Right lobe of liver (tissue), 6 donors: ENCODE measurements at regions not wholly inside any gene's neighbourhood (a gene's known extent, or its start where the extent isn't known, plus 50 kb on each side); places are given as distances from the start of the nearest gene placed in this dataset.
A peak's percentile ranks its signal among the peaks of the same experiment; 100 is the strongest.

Source experiments
- ATAC-seq, 4 donors: fragments of 200-7000 bp; cut with Tn5 transposase; one replicate each; pipeline ENCODE4 v1.9.1; 2020; ENCODE audit warnings: mild to moderate bottlenecking in 4 of 4, moderate library complexity in 4 of 4
- DNase-seq, 3 donors: peaks; one replicate each; pipeline ENCODE4 v3.0.0-alpha.2; 2020
- H3K27ac ChIP-seq, 3 donors: fragments of 200-600 bp; one replicate each; pipeline ENCODE4 v1.8.0; 2022
- H3K27me3 ChIP-seq, 2 donors: fragments of 200-600 bp; one replicate each; pipeline ENCODE4 v1.8.0; 2022
- H3K36me3 ChIP-seq, 4 donors: fragments of 200-600 bp; sonication (generic) in 1 of 4; one replicate each; pipeline versions ENCODE4 v1.5.1 to v1.8.0; 2017 to 2022; ENCODE audit warnings: control low read depth in 1 of 4
- H3K4me1 ChIP-seq, 4 donors: fragments of 200-600 bp; sonication (generic) in 1 of 4; one replicate each; pipeline versions ENCODE4 v1.5.1 to v1.8.0; 2017 to 2022; ENCODE audit warnings: control low read depth in 1 of 4
- H3K4me3 ChIP-seq, 3 donors: fragments of 200-600 bp; one replicate each; pipeline ENCODE4 v1.8.0; 2022
- H3K9me3 ChIP-seq, 4 donors: fragments of 200-600 bp; sonication (generic) in 1 of 4; one replicate each; pipeline versions ENCODE4 v1.5.1 to v1.8.0; 2017 to 2022; ENCODE audit warnings: control low read depth in 1 of 4
- POLR2A ChIP-seq: fragments of 450-650 bp; IDR thresholded peaks from one replicate; pipeline ENCODE4 v1.6.1; 2017; ENCODE audit warnings: antibody characterized with exemption, mild to moderate bottlenecking
- WGBS: methylation state at CpG from one replicate; pipeline ENCODE4 v1.1.6; 2018; ENCODE audit warnings: low coverage, low lambda C conversion rate; ENCODE audit not compliant: insufficient coverage; ENCODE audit errors: missing lambda C conversion rate; 5-methylcytosine and 5-hydroxymethylcytosine counted together
- intact Hi-C, 2 donors: fragments of 100-400 bp; cut with DNase I; formaldehyde crosslinking; loops; one replicate each; pipeline versions ENCODE4 v1.11.2 to v1.14.1; 2022
- TF ChIP-seq, protein P1 (sequence below), 4 donors: fragments of 200-600 bp in 3 of 4; fragments of 450-650 bp in 1 of 4; IDR thresholded peaks; one replicate each; pipeline versions ENCODE4 v1.5.1 to v1.8.0; 2016 to 2022; ENCODE audit warnings: antibody characterized with exemption in 4 of 4, mild to moderate bottlenecking in 2 of 4
- donor health status: DM: no; HTN: yes; CAD: no.
- donor health status: DM: no; HTN: no; CAD: no.
- donor health status: DM: no; HTN: no; CAD: no.
- donor health status: DM: no; HTN: yes; CAD: no.
- donor health status: DM: no; HTN: yes; CAD: no.

DNA sequence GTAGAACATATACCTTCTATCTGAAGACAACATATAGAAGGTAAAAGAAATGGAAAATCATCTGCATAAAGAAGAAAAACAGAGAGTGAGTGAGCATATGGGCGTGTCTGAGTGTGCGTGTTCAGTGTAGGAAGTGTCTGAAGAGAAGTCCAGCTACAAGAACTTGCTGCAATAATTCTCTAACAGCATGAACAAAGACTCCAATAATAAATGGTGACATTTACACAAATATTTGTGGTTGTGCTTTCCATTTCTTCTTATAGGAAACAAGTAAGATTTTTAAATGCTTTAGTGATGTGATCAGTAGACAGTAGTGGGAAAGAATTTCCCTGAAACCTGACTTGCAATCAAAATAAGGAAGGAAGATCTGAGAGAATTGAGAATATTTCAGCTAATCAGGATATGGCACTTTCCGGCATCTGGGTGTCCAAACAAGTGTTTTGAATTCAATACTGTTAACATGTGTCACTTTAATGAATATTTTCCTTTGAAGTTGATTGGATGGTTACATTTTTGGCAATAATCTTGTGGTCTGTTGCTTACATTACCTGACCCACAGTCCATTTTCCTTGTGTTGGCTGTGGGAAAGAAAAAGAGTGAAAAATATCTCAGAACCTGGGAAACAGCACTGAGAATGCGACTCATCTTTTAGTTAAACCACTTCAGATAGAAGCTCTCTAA lies 154.0 kb downstream of the TGFB2 start:
- DNase-seq (no peak), ATAC-seq (peak in 2 of 4 donors; percentile 43 to 52)
- no peaks in the 10 kb centered on the region for H3K4me1 ChIP-seq
- peak overlapping the region; percentile 6 to 26 (median 11) for H3K27ac ChIP-seq
- H3K4me3 ChIP-seq = peak overlapping the region in 1 of 3 donors; percentile 6
- no peaks in the 10 kb centered on the region for H3K36me3 ChIP-seq
- intact Hi-C loops = no loop called here
- 43% methylated on average over 4 of the region's 4 CpGs for WGBS
- no peaks in the 10 kb centered on the region for H3K27me3 ChIP-seq
- H3K9me3 ChIP-seq = no peaks in the 10 kb centered on the region
- TF ChIP-seq, protein P1, sequence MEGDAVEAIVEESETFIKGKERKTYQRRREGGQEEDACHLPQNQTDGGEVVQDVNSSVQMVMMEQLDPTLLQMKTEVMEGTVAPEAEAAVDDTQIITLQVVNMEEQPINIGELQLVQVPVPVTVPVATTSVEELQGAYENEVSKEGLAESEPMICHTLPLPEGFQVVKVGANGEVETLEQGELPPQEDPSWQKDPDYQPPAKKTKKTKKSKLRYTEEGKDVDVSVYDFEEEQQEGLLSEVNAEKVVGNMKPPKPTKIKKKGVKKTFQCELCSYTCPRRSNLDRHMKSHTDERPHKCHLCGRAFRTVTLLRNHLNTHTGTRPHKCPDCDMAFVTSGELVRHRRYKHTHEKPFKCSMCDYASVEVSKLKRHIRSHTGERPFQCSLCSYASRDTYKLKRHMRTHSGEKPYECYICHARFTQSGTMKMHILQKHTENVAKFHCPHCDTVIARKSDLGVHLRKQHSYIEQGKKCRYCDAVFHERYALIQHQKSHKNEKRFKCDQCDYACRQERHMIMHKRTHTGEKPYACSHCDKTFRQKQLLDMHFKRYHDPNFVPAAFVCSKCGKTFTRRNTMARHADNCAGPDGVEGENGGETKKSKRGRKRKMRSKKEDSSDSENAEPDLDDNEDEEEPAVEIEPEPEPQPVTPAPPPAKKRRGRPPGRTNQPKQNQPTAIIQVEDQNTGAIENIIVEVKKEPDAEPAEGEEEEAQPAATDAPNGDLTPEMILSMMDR (IDR thresholded peaks at IDR 0.05) = no peak
- no peak for TF ChIP-seq POLR2A

DNA sequence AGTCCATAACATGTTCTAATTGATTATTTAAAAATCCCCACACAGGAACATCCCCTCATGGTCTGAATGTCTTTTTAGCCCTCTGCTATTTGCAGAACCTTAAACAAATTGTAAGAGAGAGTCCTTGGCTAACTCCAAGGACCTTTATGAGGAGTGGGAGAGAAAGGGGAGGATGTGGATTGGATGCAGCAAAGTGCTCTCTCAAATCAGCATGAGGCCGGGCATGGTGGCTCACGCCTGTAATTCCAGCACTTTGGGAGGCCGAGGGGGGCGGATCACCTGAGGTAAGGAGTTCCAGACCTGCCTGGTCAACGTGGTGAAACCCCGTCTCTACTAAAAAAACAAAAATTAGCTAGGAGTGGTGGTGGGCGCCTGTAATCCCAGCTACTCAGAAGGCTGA lies 154.8 kb downstream of the TGFB2 start:
- DNase-seq (no peak), ATAC-seq (no peak)
- Histone ChIP-seq H3K4me1 (no peaks in the 10 kb centered on the region), H3K36me3 (no peaks in the 10 kb centered on the region), H3K27me3 (no peaks in the 10 kb centered on the region), H3K27ac (no peak overlapping the region), H3K4me3 (no peak overlapping the region), H3K9me3 (no peaks in the 10 kb centered on the region)
- intact Hi-C loops = no loop called here
- TF ChIP-seq, protein P1 (IDR thresholded peaks at IDR 0.05) = no peak
- TF ChIP-seq POLR2A = no peak
- 46% methylated on average over 5 of the region's 7 CpGs for WGBS

DNA sequence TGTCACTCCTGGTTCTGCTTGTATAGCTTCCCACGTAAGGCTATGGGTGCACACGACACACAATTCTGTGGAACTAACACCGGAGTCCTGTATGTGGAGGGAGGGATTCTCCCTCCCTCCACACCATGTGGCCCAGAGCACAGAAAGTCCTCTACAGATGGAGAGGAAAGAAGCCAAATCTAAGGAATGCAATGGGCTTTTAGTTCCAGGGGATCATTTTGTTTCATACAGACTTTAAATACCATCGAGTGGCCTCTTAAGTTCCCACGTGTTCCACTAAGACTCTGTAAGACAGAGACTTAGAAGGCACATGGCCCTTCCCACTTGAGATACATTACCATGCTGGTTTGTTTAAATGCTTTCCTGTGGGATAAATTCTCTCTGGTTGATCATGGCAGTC lies 156.0 kb downstream of the TGFB2 start:
- intact Hi-C loops = no loop called here

GRCh38 chr1:218502383-218502782 lies 157.2 kb downstream of the TGFB2 start:
- intact Hi-C loops = no loop called here
- WGBS = 69% methylated on average over 2 of the region's 2 CpGs
- H3K36me3 ChIP-seq = no peaks in the 10 kb centered on the region
- H3K4me1 ChIP-seq = no peaks in the 10 kb centered on the region
- H3K27ac ChIP-seq = no peak overlapping the region
- no peak for ATAC-seq
- DNase-seq = no peak
- H3K9me3 ChIP-seq = no peaks in the 10 kb centered on the region
- no peaks in the 10 kb centered on the region for H3K27me3 ChIP-seq
- TF ChIP-seq, protein P1 (IDR thresholded peaks at IDR 0.05) = no peak
- TF ChIP-seq POLR2A = no peak
- no peak overlapping the region for H3K4me3 ChIP-seq

More for the DNA sequence above, 156.0 kb downstream of the TGFB2 start:
- H3K4me1 ChIP-seq = no peaks in the 10 kb centered on the region
- H3K27me3 ChIP-seq = no peaks in the 10 kb centered on the region
- H3K36me3 ChIP-seq = no peaks in the 10 kb centered on the region
- DNase-seq = no peak
- H3K4me3 ChIP-seq = no peak overlapping the region
- WGBS = 60% methylated on average over 5 of the region's 5 CpGs
- H3K9me3 ChIP-seq = no peaks in the 10 kb centered on the region
- no peak overlapping the region for H3K27ac ChIP-seq
- ATAC-seq = no peak
- TF ChIP-seq POLR2A = no peak
- TF ChIP-seq, protein P1 (IDR thresholded peaks at IDR 0.05) = no peak

GRCh38 chr1:218503102-218503501 lies 158.0 kb downstream of the TGFB2 start:
- Histone ChIP-seq H3K27ac (no peak overlapping the region), H3K36me3 (no peaks in the 10 kb centered on the region), H3K9me3 (no peaks in the 10 kb centered on the region), H3K4me3 (no peak overlapping the region), H3K4me1 (no peaks in the 10 kb centered on the region), H3K27me3 (no peaks in the 10 kb centered on the region)
- TF ChIP-seq POLR2A = no peak
- TF ChIP-seq, protein P1 (IDR thresholded peaks at IDR 0.05) = no peak
- no peak for ATAC-seq
- intact Hi-C loops = no loop called here
- DNase-seq = no peak
